Ishikawa (cell line): ENCODE measurements at regions not wholly inside any gene's neighbourhood (a gene's known extent, or its start where the extent isn't known, plus 50 kb on each side); places are given as distances from the start of the nearest gene placed in this dataset.

Experiments used
- CEBPB ChIP-seq: IDR thresholded peaks from 2 replicates; pipeline ENCODE4 v1.6.1; 2012
- CREB1 ChIP-seq: IDR thresholded peaks from 2 replicates; pipeline ENCODE4 v1.6.1; 2012; ENCODE audit warnings: low read depth
- EGR1 ChIP-seq: IDR thresholded peaks from 2 replicates; pipeline ENCODE4 v1.6.1; 2012
- EP300 ChIP-seq: IDR thresholded peaks from 2 replicates; pipeline ENCODE4 v1.6.1; 2012; ENCODE audit warnings: borderline replicate concordance
- FOXM1 ChIP-seq: IDR thresholded peaks from 2 replicates; pipeline ENCODE4 v1.6.1; 2012; ENCODE audit warnings: low read depth, borderline replicate concordance
- NFIC ChIP-seq: IDR thresholded peaks from 2 replicates; pipeline ENCODE4 v1.6.1; 2012
- RAD21 ChIP-seq: IDR thresholded peaks from 2 replicates; pipeline ENCODE4 v1.6.1; 2012; ENCODE audit warnings: low read depth
- TAF1 ChIP-seq: IDR thresholded peaks from 2 replicates; pipeline ENCODE4 v1.6.1; 2012; ENCODE audit warnings: low read depth, mild to moderate bottlenecking
- TCF12 ChIP-seq: IDR thresholded peaks from 2 replicates; pipeline ENCODE4 v1.6.1; 2012; ENCODE audit warnings: low read depth
- TEAD4 ChIP-seq: IDR thresholded peaks from 2 replicates; pipeline ENCODE4 v1.6.1; 2012
- YY1 ChIP-seq: IDR thresholded peaks from 2 replicates; pipeline ENCODE4 v1.6.1; 2012; ENCODE audit warnings: low read depth
- ZBTB7A ChIP-seq: IDR thresholded peaks from 2 replicates; pipeline ENCODE4 v1.6.1; 2012; ENCODE audit warnings: low read depth
- TF ChIP-seq, protein P1 (sequence below): IDR thresholded peaks from 2 replicates; pipeline ENCODE4 v1.6.1; 2012; ENCODE audit warnings: low read depth, mild to moderate bottlenecking
- TF ChIP-seq, protein P2 (sequence below): IDR thresholded peaks from 2 replicates; pipeline ENCODE4 v1.6.1; 2012
- TF ChIP-seq, protein P3 (sequence below): IDR thresholded peaks from 2 replicates; pipeline ENCODE4 v1.6.1; 2012

DNA sequence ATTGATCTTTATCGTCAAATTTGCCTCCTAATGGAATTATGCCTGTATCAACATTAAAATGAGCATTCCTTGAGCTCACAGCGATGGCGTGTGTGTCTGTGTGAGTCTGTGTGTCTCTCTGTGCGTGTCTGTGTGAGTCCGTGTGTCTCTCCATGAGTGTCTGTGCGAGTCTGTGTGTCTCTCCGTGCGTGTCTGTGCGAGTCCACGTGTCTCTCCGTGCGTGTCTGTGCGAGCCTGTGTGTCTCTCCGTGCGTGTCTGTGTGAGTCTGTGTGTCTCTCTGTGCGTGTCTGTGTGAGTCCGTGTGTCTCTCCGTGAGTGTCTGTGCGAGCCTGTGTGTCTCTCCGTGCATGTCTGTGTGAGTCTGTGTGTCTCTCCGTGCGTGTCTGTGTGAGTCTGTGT, 326.5 kb upstream of the B3GAT1 start:
- no peak for TF ChIP-seq TCF12
- TF ChIP-seq NFIC, result no peak
- no peak for TF ChIP-seq RAD21
- TF ChIP-seq TAF1, result no peak
- TF ChIP-seq CREB1, result no peak
- TF ChIP-seq, protein P1, sequence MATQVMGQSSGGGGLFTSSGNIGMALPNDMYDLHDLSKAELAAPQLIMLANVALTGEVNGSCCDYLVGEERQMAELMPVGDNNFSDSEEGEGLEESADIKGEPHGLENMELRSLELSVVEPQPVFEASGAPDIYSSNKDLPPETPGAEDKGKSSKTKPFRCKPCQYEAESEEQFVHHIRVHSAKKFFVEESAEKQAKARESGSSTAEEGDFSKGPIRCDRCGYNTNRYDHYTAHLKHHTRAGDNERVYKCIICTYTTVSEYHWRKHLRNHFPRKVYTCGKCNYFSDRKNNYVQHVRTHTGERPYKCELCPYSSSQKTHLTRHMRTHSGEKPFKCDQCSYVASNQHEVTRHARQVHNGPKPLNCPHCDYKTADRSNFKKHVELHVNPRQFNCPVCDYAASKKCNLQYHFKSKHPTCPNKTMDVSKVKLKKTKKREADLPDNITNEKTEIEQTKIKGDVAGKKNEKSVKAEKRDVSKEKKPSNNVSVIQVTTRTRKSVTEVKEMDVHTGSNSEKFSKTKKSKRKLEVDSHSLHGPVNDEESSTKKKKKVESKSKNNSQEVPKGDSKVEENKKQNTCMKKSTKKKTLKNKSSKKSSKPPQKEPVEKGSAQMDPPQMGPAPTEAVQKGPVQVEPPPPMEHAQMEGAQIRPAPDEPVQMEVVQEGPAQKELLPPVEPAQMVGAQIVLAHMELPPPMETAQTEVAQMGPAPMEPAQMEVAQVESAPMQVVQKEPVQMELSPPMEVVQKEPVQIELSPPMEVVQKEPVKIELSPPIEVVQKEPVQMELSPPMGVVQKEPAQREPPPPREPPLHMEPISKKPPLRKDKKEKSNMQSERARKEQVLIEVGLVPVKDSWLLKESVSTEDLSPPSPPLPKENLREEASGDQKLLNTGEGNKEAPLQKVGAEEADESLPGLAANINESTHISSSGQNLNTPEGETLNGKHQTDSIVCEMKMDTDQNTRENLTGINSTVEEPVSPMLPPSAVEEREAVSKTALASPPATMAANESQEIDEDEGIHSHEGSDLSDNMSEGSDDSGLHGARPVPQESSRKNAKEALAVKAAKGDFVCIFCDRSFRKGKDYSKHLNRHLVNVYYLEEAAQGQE, result no peak
- TF ChIP-seq, protein P2, sequence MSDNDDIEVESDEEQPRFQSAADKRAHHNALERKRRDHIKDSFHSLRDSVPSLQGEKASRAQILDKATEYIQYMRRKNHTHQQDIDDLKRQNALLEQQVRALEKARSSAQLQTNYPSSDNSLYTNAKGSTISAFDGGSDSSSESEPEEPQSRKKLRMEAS, result no peak
- TF ChIP-seq EP300, result no peak
- TF ChIP-seq ZBTB7A, result no peak
- no peak for TF ChIP-seq TEAD4
- no peak for TF ChIP-seq YY1
- TF ChIP-seq CEBPB, result no peak
- TF ChIP-seq, protein P3, sequence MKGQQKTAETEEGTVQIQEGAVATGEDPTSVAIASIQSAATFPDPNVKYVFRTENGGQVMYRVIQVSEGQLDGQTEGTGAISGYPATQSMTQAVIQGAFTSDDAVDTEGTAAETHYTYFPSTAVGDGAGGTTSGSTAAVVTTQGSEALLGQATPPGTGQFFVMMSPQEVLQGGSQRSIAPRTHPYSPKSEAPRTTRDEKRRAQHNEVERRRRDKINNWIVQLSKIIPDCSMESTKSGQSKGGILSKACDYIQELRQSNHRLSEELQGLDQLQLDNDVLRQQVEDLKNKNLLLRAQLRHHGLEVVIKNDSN, result no peak
- TF ChIP-seq FOXM1, result no peak
- TF ChIP-seq EGR1, result no peak

DNA sequence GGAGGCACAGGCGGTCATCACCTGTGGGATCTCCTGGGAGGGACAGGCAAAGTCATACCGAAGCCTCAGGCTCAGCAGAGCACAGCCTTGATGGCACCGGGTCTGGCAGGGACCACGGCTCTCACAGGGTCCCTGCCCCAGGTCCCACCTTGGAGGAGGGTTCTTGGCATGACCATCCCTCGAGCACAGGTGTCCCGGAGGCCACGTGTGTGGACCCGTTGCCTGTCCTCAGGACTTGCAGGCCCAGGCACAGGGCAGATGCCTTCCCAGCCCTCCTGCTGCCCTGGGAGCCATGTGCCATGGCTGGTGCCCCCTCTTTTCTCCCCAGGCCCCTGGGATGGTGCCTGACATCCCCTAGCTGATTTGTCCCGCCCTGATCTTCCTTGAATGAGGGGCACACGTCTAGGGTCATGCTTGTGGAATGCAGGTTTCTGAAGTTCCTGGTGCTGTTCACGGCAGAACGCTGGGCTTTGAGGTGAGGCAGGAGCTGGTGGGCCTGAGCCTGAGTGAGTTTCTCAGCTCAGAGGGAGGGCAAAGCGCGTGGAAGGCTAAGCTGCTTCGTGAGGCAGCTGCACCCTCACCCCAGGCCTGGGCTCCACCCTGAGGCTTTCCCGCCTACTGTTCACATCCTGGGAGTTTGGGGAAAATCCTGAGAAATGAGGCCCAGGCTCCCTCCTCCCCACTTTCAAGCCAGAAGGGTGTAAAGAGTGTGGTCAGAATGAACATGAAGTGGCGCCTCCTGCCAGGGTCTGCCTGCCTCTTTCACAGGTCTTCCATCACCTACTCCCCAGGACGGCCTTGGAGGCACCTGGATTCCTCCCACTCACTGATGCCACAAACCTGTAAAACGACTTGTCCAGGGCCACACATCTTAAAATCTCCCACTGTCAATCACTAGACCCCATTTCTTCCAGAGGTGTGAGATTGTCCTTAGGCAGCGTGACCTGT, 325.8 kb upstream of the B3GAT1 start:
- TF ChIP-seq EP300 (no peak), CREB1 (no peak)

DNA sequence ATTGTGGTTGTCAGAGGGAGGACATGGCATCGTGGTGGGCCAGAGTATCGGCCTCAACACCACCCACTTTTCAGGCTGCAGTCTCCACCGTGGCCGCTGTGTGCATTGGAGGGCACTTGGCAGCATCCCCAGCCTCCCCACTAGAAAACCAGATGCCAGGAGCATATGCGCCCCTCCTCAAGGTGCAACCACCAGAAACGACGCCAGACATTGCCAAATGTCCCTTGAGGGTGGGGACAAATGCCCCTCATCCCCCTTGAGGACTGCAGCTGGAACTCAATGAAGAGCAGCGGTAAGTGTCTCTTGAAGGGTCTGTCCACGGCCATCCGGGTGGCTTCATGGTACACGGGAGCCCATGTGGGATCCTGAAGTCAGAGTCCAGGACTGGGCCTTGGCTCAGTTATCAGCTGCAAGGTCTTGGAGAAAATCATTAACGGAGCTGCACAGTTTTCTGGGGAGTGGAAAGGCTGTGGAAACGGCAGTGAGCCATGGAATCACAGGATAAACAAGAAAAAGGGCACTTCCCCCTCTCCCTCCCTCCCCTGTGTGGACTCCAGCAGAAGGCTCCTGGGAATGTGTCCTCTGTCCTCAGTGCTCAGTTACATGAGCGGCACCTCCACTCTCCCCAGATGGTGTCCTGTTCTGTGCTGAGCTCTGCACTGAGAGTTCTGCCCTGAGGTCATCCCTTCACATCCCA, 324.4 kb upstream of the B3GAT1 start:
- TF ChIP-seq TCF12, result no peak
- no peak for TF ChIP-seq EP300
- TF ChIP-seq TAF1, result no peak
- no peak for TF ChIP-seq EGR1
- no peak for TF ChIP-seq FOXM1
- TF ChIP-seq ZBTB7A, result no peak
- no peak for TF ChIP-seq CEBPB
- TF ChIP-seq YY1, result no peak
- no peak for TF ChIP-seq CREB1
- TF ChIP-seq, protein P3, result no peak
- TF ChIP-seq, protein P2, result no peak
- TF ChIP-seq TEAD4, result no peak
- TF ChIP-seq NFIC, result no peak
- no peak for TF ChIP-seq RAD21
- TF ChIP-seq, protein P1, result no peak

DNA sequence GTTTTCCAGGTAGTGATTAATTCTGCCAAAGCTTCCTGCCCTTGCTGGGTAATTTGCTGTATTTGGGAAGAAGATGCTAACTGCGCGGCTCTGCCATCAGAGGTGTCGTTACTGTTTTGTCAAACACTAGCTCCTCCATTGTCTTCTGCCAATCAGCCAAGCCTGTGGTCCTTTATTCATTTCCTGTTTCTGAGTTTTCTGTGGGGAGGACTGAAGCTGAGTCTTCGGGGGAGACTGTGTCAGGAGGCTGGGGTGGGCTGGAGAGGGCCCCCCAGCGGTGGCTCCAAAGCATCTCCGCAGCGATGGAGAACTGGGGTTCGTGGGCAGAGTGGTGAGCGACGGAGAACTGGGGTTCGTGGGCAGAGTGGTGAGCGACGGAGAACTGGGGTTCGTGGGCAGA, 322.9 kb upstream of the B3GAT1 start:
- TF ChIP-seq EP300 (no peak), CEBPB (no peak), CREB1 (no peak), ZBTB7A (no peak), RAD21 (no peak), YY1 (no peak), EGR1 (no peak), TEAD4 (no peak), NFIC (no peak), TCF12 (no peak), TAF1 (no peak)
- TF ChIP-seq, protein P1, result no peak
- TF ChIP-seq, protein P2, result no peak
- TF ChIP-seq, protein P3, result no peak
